GM12878 (cell line): ENCODE measurements at regions not wholly inside any gene's neighbourhood (a gene's known extent, or its start where the extent isn't known, plus 50 kb on each side); places are given as distances from the start of the nearest gene placed in this dataset.

ENCODE experiments used
- CEBPB ChIP-seq, 2 experiments: fragments of 150-350 bp in 1 of 2; IDR thresholded peaks; 2 replicates each; pipeline ENCODE4 v1.6.1; 2012 to 2014; ENCODE audit warnings: low read depth in 2 of 2, low read length in 2 of 2, borderline replicate concordance in 1 of 2, inconsistent platforms in 1 of 2
- CHD4 ChIP-seq: fragments of 200-600 bp; sonication (generic); IDR thresholded peaks from 2 replicates; pipeline ENCODE4 v1.6.1; 2016; ENCODE audit warnings: mild to moderate bottlenecking
- IKZF1 ChIP-seq: fragments of 450-650 bp; conservative IDR thresholded peaks from 2 replicates; pipeline ENCODE4 v1.6.1; 2017; ENCODE audit warnings: antibody characterized with exemption, mild to moderate bottlenecking
- MEF2B ChIP-seq: fragments of 450-650 bp; IDR thresholded peaks from 2 replicates; pipeline ENCODE4 v1.6.1; 2018; ENCODE audit warnings: mild to moderate bottlenecking, moderate library complexity; ENCODE audit not compliant: partially characterized antibody, poor library complexity, severe bottlenecking
- RAD51 ChIP-seq: fragments of 450-650 bp; IDR thresholded peaks from 2 replicates; pipeline ENCODE4 v1.6.1; 2016; ENCODE audit warnings: moderate library complexity, mild to moderate bottlenecking, inconsistent platforms
- SMAD1 ChIP-seq: fragments of 450-650 bp; IDR thresholded peaks from 2 replicates; pipeline ENCODE4 v1.6.1; 2018; ENCODE audit warnings: mild to moderate bottlenecking, low read depth; ENCODE audit not compliant: partially characterized antibody
- SMC3 ChIP-seq: IDR thresholded peaks from 2 replicates; pipeline ENCODE4 v1.6.1; 2011; ENCODE audit warnings: low read length, improper control_type of control experiment, borderline replicate concordance
- STAT1 ChIP-seq: fragments of 450-650 bp; conservative IDR thresholded peaks from 2 replicates; pipeline ENCODE4 v1.6.1; 2014; ENCODE audit warnings: antibody characterized with exemption, mild to moderate bottlenecking
- TCF3 ChIP-seq: IDR thresholded peaks from 2 replicates; pipeline ENCODE4 v1.6.1; 2012; ENCODE audit warnings: low read depth, mild to moderate bottlenecking, low read length, borderline replicate concordance; ENCODE audit not compliant: insufficient read depth
- ZNF24 ChIP-seq: fragments of 450-650 bp; IDR thresholded peaks from 2 replicates; pipeline ENCODE4 v1.6.1; 2017; ENCODE audit warnings: antibody characterized with exemption, mild to moderate bottlenecking
- TF ChIP-seq, protein P1 (sequence below): fragments of 450-650 bp; IDR thresholded peaks from 2 replicates; pipeline ENCODE4 v1.6.1; 2018; ENCODE audit warnings: borderline replicate concordance, mild to moderate bottlenecking; ENCODE audit not compliant: partially characterized antibody
- TF ChIP-seq, protein P2 (sequence below): IDR thresholded peaks from 2 replicates; pipeline ENCODE4 v1.6.1; 2011; ENCODE audit warnings: borderline replicate concordance, low read depth, mild to moderate bottlenecking, moderate library complexity, low read length; ENCODE audit not compliant: insufficient read depth, poor library complexity, severe bottlenecking
- TF ChIP-seq, protein P3 (sequence below): IDR thresholded peaks from 2 replicates; pipeline ENCODE4 v1.6.1; 2012; ENCODE audit warnings: mild to moderate bottlenecking, low read depth, low read length

DNA sequence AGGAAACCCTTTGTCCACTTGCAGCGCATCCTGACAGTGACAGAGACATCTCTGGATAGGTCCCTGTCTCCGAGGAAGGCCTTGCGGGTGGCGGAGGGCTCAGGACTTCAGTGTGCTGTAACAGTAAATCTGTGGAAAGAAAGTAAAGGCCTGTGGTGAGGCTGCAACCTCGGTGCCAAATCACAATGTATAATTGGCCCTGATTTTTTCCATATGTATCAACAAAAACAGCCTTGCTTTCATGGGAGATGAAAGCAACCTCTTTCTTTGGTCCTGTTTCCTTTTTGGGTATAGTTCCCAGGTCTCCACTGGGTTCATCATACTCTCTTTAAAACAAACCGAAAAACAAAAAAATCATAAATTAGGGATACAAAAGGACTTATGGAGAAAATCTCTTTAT, 110.9 kb upstream of the BMPER start (continued):
- TF ChIP-seq, protein P1, sequence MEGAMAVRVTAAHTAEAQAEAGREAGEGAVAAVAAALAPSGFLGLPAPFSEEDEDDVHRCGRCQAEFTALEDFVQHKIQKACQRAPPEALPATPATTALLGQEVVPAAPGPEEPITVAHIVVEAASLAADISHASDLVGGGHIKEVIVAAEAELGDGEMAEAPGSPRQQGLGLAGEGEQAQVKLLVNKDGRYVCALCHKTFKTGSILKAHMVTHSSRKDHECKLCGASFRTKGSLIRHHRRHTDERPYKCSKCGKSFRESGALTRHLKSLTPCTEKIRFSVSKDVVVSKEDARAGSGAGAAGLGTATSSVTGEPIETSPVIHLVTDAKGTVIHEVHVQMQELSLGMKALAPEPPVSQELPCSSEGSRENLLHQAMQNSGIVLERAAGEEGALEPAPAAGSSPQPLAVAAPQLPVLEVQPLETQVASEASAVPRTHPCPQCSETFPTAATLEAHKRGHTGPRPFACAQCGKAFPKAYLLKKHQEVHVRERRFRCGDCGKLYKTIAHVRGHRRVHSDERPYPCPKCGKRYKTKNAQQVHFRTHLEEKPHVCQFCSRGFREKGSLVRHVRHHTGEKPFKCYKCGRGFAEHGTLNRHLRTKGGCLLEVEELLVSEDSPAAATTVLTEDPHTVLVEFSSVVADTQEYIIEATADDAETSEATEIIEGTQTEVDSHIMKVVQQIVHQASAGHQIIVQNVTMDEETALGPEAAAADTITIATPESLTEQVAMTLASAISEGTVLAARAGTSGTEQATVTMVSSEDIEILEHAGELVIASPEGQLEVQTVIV, result no peak
- no peak for TF ChIP-seq IKZF1
- no peak for TF ChIP-seq SMC3
- TF ChIP-seq ZNF24, result no peak
- no peak for TF ChIP-seq SMAD1
- TF ChIP-seq MEF2B, result no peak
- no peak for TF ChIP-seq RAD51
- TF ChIP-seq CHD4, result no peak
- no peak for TF ChIP-seq STAT1
- TF ChIP-seq, protein P2, sequence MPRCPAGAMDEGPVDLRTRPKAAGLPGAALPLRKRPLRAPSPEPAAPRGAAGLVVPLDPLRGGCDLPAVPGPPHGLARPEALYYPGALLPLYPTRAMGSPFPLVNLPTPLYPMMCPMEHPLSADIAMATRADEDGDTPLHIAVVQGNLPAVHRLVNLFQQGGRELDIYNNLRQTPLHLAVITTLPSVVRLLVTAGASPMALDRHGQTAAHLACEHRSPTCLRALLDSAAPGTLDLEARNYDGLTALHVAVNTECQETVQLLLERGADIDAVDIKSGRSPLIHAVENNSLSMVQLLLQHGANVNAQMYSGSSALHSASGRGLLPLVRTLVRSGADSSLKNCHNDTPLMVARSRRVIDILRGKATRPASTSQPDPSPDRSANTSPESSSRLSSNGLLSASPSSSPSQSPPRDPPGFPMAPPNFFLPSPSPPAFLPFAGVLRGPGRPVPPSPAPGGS, result no peak
- no peak for TF ChIP-seq TCF3
- no peak for TF ChIP-seq CEBPB (IDR thresholded peaks at IDR 0.05; ENCODE audit: borderline replicate concordance in 1 of 2, low read depth in 2 of 2, low read length in 2 of 2)
- TF ChIP-seq, protein P3, sequence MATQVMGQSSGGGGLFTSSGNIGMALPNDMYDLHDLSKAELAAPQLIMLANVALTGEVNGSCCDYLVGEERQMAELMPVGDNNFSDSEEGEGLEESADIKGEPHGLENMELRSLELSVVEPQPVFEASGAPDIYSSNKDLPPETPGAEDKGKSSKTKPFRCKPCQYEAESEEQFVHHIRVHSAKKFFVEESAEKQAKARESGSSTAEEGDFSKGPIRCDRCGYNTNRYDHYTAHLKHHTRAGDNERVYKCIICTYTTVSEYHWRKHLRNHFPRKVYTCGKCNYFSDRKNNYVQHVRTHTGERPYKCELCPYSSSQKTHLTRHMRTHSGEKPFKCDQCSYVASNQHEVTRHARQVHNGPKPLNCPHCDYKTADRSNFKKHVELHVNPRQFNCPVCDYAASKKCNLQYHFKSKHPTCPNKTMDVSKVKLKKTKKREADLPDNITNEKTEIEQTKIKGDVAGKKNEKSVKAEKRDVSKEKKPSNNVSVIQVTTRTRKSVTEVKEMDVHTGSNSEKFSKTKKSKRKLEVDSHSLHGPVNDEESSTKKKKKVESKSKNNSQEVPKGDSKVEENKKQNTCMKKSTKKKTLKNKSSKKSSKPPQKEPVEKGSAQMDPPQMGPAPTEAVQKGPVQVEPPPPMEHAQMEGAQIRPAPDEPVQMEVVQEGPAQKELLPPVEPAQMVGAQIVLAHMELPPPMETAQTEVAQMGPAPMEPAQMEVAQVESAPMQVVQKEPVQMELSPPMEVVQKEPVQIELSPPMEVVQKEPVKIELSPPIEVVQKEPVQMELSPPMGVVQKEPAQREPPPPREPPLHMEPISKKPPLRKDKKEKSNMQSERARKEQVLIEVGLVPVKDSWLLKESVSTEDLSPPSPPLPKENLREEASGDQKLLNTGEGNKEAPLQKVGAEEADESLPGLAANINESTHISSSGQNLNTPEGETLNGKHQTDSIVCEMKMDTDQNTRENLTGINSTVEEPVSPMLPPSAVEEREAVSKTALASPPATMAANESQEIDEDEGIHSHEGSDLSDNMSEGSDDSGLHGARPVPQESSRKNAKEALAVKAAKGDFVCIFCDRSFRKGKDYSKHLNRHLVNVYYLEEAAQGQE, result no peak
